Stimulated activated CD4-positive, alpha-beta T cell treated with anti-CD3 and anti-CD28 coated beads, TNF-alpha, amount 100 ng/mL, for 48 hours (primary cell): ENCODE measurements at regions not wholly inside any gene's neighbourhood (a gene's known extent, or its start where the extent isn't known, plus 50 kb on each side); places are given as distances from the start of the nearest gene placed in this dataset.
"Not testable (repeated sequence)": the region's sequence is repeated elsewhere in the genome, so short reads cannot be mapped to it uniquely, and the experiment has no call there.

Source experiments
- DNase-seq, 3 donors: peaks; one replicate each; pipeline ENCODE4 v3.0.0-alpha.2; 2020; ENCODE audit warnings: low read depth in 3 of 3

DNA sequence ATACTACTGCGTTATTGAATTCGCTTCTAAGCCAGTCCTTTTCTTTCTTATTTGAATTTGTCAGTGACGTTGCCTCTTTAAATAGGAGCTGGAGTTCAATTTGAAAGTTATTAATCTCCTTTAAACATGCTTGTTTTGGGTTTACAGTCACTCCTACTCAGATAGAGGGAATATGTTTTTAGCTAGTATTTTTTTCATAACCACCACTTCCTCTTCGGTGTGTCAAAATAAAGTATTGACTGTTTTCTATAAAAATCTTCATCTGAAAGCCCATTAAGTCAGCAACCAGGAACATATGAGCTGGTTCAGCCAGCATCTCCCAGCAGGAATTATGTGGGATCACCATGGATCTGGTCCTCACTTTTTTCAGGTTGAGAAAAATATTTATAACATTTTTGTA, 772.9 kb downstream of the DIPK2A start:
- DNase-seq: no peak

DNA sequence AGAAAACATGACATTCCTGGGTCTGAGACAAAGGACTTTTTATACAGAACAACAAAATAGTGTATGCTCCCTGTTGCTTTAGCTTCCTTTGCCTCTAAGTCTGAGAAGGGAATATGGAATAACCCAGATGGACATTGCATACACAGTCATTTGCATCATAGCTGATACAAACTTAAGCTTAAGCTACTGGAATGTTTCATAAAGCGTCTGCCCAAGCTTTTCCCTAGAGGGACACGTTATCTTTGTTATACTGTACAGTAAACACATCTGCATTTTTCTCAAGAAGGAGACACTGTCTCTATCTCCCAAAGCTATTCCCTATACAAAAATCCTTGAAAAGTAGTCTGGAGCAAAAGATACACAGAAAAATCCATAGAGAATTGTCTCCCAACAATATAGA, 775.0 kb downstream of the DIPK2A start:
- no peak for DNase-seq

DNA sequence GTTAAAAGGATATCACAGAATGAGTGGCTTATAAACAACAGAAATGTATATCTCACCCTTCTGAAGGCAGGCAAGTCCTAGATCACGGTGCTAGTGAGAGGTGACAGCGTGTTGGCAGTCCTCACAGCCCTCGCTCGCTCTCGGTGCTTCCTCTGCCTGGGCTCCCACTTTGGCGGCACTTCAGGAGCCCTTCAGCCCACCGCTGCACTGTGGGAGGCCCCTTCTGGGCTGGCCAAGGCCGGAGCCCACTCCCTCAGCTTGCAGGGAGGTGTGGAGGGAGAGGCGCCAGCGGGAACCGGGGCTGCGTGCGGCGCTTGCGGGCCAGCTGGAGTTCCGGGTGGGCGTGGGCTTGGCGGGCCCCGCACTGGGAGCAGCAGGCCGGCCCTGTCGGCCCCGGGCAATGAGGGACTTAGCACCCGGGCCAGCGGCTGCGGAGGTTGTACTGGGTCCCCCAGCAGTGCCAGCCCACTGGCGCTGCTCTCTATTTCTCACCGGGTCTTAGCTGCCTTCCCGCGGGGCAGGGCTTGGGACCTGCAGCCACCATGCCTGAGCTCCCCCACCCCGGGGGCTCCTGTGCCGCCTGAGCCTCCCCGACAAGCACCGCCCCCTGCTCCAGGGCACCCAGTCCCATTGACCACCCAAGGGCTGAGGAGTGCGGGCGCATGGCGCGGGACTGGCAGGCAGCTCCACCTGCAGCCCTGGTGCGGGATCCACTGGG, 778.1 kb downstream of the DIPK2A start:
- not testable (repeated sequence) for DNase-seq

DNA sequence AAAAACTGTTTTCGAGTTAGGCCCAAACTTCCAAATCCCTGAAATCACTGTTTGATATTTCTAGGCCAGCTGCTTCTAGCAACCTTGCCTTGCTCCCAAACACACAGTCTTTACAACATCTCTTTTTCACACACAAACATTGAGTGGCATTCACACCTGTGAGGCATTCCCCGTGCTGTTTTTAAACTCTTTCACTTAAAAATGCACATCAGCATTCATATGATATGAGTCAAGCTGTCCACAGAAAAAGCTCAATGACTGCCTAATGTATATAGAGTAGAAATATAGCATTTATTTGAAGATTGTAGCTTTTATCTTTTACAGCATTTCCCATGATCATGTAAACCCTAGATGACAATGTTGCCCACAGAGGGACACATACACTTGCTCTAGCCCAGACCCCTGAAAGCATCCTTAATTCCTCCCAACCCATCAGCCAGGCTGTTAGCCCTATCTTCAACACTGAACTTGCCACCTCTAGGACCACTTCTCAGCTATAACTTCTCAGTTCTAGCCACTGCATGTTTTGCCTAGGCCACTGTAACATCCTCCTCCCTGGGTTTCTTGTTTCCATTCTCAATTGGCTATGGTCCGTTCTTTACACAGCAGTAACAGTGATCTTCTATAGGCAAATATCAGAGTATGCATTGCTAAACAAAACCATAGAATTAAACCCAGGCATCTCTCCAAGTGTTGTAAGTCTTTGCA, 782.6 kb downstream of the DIPK2A start:
- no peak for DNase-seq

DNA sequence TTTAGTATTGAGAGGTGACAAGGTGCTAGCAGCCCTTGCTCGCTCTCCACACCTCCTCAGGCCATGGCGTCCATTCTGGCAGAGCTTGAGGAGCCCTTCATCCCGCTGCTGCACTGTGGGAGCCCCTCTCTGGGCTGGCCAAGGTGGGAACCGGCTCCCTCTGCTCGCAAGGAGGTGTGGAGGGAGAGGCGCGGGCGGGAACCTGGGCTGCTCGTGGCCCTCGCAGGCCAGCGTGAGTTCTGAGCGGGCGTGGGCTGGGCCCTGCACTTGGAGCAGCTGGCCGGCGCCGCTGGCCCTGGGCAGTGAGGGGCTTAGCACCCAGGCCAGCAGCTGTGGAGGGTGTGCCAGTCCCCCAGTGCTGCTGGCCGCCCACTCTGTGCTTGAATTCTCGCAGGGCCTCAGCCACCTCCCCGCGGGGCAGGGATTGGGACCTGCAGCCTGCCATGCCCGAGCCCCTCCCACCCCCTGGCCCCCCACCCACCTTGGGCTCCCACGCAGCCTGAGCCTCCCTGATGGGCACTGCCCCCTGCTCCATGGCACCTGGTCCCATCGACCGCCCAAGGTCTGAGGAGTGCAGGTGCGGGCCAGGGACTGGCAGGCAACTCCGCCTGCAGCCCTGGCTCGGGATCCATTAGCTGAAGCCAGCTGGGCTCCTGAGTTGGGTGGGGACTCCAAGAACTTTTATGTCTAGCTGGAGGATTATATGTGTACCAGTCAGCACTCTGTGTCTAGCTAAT, 785.2 kb downstream of the DIPK2A start:
- DNase-seq: no peak

DNA sequence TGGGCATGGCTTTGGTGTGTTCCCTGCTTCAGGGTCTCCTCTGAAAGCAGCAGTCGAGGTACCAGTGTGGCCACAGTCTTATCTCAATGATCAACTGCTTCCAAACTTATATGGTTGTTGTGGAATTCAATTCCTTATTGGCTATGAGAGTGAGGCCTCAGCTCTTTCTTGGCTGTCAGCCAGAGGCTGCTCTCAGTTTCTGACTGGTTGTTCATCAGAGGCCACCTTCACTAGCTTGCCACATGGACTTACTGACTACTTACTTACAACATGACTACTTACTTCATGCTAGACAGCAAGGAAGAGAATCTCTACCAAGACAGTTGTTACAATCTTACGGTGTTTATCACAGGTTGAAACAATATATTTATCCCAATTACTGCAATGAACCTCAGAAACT, 789.2 kb downstream of the DIPK2A start:
- no peak for DNase-seq

DNA sequence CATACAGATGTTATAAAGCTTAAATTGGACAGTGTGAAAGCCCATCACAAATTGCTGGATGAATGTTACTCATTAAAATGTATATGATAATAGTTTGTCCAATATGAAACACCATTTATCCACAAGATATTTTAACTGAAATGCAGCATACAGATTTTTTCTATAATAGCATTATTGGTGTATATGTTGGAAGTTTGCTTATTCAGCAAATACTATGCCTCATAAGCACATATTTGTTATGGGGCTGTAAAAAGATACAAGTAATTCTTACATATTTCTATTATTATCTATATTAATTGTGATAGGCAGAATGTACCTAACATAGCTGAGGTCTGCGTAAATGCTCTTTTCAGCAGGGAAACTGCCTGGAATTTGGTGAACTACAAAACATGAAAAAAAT, 790.5 kb downstream of the DIPK2A start:
- no peak for DNase-seq

DNA sequence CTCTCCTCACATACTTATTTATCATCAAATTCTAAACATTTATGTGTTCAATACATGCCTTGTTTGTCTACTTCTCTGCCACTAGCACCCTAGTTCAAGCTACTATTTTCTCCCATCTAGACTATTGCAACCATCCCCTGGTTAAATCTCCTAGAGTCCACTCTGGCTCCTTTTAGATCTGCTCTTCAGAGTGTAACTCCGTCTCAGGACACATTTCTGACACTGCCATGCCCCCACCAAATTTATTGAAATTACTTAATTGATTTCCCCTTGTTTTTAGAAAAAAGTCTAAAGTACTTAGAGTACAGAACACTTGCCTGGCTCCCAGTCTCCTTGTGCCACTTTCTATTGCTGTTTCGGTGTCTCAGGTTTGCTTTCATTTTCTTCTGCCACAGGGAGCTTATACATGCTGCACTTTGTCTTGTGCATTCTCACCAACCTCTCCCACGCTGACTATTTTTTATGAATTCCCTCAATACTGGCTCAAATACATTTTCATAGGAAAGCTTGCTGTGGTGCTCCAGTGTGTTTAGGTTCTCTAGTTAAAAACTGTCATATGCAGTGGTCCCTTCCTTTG, 792.3 kb downstream of the DIPK2A start:
- no peak for DNase-seq

DNA sequence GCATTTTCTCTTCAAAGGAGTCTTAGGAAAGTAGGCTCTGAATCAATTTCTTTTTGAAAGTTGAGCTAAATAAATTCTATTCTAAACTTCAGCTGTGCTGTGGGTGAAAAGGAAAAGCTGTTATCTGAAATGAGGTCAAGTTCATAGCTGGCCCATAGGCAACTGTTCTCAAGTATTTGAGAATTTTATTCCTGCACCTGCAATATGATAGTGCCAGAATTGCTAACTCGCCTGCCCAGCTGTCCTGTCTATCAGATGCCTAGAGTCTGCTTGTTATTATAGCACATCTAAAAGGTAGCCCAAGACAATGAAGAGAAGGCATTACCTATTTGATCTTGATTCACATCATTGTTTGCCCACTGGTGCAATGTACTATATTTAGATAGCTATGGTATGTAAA, 798.7 kb downstream of the DIPK2A start:
- DNase-seq: no peak

DNA sequence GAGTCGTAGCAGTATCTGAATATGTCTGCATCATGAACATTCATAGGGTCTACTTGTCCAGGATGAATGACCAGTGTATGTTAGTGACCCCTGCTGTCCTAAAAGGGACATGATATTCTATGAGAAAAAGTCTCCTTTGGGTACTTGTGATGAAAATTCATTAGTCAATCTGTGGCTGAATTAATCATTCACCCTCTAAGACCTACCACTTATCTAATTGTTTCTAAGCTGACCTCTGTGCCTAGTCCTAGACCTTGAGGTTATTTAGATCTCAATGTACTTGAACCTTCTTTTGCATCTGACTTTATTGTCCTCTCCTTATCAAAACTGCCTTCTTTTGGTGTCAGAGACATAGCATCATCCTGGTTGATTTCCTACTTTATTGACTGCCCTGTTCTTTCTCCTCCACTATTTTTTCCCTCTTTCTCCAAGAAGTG, 799.3 kb downstream of the DIPK2A start:
- no peak for DNase-seq

DNA sequence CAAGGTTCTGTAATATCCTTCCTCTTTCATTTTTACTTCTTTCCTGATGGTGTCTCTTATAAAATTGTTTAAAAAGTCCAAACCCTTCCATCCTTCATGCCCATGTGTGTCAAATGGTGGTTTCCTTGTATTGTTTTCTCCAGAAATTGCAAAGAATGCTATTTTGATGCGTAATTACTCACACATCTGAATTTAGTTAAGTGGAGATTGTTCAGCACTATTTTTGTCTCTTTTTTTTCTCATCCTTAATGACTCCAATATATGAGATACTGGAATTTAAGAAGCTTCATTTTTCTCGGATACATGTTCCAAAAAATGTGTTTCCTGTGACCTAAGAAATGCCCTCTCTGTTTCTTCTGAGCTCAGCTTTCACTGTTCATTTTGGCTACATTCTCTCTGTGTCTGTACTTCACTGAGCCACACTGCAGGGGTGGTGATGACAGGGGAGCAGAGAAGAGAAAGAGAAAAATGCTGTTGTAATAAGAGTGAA, 799.8 kb downstream of the DIPK2A start:
- no peak for DNase-seq

DNA sequence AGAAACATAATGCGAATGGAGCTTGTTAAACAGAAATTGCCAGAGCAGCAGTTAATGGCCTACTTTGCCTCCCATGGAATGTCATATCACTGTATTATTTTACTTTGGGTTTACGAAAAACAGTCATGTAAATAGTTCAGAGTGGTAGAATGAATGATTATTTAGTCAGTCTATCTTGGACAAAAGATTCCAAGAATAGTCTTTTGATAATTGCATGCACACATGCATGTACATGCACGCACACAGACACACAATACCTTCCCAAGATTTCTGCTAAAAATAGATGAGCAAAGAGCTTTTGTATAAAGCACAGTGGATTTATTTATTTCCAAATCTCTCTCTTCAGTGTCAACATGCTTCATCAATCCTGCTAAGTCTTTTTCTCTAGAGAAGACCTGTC, 800.7 kb downstream of the DIPK2A start:
- DNase-seq: no peak

DNA sequence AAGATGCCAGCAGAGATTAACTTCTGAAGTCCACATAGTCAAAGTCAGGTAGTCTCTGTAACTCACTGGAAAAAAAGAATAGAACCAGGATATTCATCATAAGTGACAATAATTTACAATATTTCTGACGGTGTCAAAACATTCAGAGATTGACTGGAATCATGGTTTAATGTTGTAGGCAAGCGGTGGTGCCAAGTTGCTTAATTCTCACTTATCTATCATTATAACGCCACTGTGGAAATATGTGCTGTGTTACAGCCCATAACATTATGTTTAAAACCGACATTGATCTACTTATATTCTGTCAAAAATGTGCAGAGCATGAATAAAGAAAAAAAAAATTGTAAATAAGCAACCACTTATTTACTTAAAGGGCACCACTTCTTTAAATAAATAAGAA, 801.7 kb downstream of the DIPK2A start:
- DNase-seq: no peak

DNA sequence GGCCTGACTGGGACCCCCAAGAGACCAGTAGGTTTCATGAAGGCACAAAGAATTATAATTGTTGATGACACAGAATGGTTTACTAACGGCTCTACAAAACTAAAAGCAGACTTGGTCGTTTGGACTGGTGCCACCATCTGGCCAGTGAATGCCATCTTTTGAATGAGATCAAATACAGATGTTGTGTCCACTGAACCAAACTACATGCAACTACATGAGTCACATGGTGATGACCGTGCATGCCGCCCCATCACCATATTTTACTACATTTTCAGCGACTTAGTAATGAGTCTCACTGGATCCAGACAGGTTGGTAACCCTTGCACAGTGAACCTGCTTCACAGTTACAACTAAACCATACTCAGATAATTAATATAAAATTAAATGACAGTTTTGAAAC, 803.3 kb downstream of the DIPK2A start:
- DNase-seq: no peak

DNA sequence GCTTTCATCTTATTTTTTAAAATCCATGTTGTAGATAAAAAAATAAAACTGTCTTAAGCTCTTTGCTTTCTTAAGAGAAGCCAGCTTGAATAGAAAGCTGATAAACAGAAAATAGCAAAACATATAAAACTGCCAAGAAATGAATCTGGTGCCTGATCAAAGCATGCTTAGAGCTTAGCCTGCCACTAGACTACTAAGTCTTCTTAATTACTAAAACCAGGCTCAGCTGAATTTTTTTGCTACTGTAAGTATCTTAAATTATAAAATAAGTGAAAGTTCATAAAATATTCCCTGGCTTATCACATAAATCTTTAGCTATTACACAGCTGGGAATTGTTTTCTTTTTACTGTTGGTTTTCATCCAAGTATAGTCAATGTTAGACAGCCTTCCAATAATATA, 803.9 kb downstream of the DIPK2A start:
- no peak for DNase-seq

DNA sequence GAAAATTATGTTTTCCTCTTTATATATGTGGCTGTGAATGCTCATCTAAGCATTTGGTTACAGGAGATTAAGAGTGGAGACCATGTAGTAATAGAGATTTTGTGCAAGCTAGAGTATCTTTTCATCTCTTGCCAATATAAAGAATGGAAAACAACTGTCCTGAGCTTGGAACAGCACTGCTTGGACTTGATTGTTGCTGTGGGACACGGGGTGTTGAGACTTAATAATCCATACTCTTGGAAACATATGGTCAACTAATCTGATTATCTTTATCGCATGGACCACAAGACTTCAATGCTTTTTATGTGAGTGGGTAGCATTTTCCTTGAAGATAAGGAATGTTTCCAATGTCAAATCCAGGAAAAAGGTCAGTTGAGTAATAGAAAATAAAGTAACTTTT, 806.3 kb downstream of the DIPK2A start:
- no peak for DNase-seq

DNA sequence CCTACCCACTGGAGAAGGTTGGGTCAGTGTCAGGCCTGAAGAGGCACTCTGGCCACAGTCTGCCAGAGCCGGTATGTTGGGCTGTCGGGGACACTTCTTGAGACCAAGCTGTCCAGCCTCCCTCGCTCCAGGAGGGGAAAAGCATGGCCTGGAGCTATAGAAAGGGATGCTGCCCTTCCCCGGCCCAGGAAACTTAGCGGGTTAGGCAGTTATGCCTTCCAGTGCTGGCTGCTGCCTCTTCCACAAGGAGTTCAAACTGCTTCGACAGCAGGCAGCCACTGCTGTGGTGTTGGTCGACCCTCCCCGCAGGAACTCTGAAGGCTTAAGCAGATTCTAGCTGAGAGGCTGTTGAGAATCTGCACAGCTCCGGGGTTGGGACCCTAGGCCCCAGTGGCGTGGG, 819.4 kb downstream of the DIPK2A start:
- no peak for DNase-seq

DNA sequence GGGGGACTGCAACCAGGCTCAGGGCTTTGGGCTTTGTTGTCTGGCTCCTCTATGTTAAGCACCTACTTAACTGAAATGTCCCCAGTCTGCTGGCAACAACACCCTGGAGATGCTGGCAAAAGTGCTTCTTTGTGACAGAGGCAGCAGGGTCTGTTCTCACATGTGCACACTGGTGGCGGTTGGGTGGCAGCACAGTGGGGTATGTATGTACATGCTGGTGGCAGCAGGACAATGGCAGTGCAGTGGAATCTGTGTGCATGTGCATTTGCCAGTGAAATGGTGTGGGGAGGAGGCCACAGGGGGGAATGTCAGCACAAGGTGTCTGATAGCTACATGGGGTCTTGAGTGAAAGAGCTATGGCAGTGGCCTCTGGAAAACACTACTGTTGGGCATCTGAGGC, 830.3 kb downstream of the DIPK2A start:
- DNase-seq: no peak

DNA sequence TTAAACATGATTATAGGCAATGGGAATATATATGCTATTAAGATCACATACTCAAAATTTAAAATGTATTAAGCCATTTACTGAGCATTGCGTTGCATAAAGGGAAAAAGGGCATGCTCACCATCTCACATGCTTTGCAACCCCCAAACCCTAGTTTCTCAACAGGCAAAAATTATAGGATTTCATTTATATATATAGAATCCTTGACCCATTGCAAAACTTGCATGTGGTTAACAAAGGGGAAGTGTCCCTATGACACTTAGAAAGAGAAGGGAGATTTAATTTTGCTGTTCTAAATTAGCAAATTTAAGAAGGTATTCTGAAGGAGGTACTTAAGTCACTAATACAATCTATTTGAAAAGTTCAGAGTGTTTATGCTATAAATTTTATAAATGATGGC, 837.8 kb downstream of the DIPK2A start:
- DNase-seq: no peak

DNA sequence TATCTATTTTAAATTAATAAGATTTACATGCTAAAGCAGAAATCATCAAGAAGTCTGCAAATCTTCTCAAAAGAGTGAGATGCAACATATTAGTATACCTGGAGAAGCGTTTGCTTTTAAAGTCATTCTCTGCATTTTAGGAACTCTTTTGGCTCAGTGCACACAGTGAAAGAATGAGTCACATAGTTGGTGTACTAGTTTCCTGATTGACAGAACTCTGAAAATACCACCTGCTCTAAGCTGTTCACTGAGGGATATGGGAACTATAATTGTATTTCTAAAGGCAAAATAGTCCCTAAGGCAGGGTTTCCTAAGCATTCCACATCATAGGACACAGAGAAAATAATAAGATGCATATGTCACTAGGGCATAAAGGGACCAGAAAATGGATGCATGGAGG, 838.5 kb downstream of the DIPK2A start:
- no peak for DNase-seq

DNA sequence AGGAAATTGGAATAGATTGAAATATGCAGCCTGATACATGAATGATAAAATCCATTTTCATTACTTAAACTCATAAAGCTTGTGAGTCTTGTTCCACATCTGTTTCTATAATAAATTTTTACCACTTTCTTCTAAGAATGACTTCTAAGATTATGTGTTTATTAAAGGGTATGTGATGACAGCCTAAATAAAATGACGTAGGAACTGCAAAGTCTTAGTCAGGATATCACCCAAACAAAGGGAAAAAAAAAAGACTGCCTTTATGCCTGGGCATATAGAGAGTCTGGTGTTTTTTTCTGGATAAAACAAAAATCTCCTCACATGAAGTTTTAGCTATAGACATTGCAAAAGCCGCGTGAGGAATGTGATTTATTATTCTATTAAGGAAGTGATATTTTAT, 844.0 kb downstream of the DIPK2A start:
- no peak for DNase-seq

DNA sequence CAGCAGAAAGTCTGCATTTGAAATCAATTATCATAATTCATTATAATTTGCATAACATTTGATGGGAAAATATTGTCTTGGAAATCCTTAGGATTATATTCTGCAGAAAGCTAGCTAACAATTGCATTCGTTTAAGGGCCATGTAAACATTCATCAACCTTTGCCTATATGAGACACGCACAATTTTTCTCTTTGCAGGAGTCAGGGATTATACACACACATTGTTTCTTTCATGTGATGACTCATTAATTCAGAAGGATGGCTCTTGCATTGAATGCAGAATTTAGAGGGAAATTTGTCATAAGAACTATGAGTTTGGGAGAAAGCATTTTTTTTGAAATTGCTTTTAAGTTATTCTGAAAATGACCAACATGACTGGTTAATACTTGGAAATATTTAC, 844.7 kb downstream of the DIPK2A start:
- no peak for DNase-seq
